ENCODE measurements at regions not wholly inside any gene's neighbourhood (a gene's known extent, or its start where the extent isn't known, plus 50 kb on each side); places are given as distances from the start of the nearest gene placed in this dataset.

DNA sequence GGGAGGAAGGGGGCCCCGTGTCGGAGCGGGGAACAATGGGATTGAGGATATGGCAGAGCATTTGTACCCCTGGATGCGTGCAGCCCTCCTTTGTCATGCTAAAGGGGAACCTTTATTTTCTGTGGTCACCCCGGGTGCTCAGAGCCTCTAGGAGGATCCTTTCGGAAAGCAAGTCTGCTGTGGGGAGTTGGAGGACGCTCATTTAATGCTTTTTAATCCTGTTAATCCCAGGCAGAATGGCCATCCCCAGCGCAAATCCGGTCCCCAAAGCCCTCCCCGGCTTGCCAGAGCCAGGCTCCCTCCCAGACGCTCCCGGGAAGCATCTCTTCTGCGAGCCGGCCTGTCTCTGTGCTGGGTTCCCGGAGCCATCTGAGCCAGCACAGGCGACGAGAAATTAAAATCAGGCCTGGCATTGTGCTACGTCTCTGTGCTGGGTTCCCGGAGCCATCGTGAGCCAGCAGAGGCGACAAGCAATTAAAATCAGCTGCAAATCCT lies 113.2 kb upstream of the PPP2R3B start:
- no peak for TF ChIP-seq POLR2A (IDR thresholded peaks at IDR 0.05)
- TF ChIP-seq, protein P1, sequence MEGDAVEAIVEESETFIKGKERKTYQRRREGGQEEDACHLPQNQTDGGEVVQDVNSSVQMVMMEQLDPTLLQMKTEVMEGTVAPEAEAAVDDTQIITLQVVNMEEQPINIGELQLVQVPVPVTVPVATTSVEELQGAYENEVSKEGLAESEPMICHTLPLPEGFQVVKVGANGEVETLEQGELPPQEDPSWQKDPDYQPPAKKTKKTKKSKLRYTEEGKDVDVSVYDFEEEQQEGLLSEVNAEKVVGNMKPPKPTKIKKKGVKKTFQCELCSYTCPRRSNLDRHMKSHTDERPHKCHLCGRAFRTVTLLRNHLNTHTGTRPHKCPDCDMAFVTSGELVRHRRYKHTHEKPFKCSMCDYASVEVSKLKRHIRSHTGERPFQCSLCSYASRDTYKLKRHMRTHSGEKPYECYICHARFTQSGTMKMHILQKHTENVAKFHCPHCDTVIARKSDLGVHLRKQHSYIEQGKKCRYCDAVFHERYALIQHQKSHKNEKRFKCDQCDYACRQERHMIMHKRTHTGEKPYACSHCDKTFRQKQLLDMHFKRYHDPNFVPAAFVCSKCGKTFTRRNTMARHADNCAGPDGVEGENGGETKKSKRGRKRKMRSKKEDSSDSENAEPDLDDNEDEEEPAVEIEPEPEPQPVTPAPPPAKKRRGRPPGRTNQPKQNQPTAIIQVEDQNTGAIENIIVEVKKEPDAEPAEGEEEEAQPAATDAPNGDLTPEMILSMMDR (IDR thresholded peaks at IDR 0.05): no peak

Data from esophagus squamous epithelium (tissue), 4 donors.